Ramos (cell line): ENCODE measurements at regions not wholly inside any gene's neighbourhood (a gene's known extent, or its start where the extent isn't known, plus 50 kb on each side); places are given as distances from the start of the nearest gene placed in this dataset.
"Not testable (repeated sequence)": the region's sequence is repeated elsewhere in the genome, so short reads cannot be mapped to it uniquely, and the experiment has no call there.

Experiments used
- in situ Hi-C: fragments of 300-500 bp; cut with MboI; formaldehyde crosslinking; loops from one replicate; pipeline ENCODE4 v1.14.3; 2022; ENCODE audit warnings: low sequenced_read_pairs; ENCODE audit not compliant: unreplicated experiment

DNA sequence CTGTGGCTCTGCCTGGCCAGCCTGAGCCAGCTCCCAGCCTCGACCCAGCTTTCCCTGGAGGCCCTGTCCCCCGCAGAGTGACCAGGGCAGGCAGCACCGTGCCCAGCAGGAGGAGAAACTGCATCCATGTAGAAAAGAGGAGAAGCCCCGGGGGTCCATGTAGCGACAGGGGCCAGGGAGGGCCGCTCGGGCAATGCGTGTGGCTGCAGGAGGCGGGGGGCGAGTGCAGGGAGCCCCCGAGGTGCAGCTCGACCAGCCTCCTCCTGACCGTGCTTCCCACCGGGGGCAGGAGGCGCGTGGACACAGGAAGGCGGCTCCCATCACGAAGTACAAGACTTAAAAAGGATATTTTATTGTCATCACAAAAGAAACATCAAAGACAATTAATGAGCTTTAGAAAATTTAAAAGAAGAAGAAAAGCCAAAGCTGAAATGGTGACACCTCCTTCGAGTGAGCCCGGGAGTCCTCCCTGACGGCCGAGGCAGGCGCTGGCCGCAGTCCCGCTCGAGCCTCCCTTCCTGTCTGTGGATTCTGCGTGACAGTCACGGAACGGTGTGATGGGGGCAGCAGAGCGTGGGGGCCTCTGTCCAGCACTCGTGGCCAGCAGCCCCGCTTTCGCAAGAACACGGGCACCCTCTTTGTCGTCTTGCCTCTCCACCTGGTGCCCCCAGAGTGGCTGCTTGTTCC, 93.9 kb downstream of the TMEM121 start:
- in situ Hi-C loops = not testable (repeated sequence)

GRCh38 chr14:105620865-105621471, 94.6 kb downstream of the TMEM121 start:
- in situ Hi-C loops = not testable (repeated sequence)

DNA sequence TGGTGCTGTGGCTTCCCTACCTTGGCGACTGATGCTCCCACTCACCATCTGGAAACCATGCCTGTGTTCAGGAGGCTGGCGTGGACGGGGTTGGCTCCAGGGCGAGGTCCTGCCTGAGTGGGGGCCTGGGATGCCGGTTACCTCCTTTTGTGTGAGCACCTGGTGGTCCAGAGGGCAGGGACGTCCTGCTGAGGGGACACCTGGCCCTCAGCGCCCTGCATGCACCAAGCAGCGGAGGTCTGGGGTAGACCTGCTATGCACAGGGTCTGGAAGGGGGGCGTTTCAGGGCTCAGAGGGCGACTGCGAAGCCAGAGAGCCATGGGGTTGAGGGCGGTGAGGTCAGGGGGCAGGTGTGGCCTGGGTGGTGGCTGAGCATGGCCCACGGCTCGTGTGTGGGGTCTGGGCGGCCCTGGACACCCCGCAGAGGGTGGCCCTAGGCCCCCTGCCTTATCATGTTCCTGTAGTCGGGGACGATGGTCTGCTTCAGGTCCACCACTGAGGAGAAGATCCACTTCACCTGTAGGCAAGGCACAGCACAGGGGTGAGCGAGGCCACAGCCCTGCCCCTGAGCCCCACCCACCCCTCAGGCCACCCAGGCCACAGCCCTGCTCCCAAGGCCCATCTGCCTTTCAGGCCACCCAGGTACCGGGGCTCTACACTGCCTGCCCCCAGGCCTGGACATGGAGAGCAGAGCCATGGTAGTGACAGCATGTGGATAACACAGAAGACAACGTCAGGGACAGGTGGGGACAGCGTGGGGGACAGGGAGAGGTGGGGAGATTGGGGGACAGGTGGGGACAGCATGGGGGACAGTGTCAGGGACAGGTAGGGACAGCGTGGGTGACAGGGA, 95.3 kb downstream of the TMEM121 start:
- in situ Hi-C loops = not testable (repeated sequence)

GRCh38 chr14:105622329-105622955, 96.1 kb downstream of the TMEM121 start:
- in situ Hi-C loops = no loop called here

- in situ Hi-C loops = not testable (repeated sequence)
Observed at GRCh38 chr14:105623178-105623577, 96.8 kb downstream of the TMEM121 start.

DNA sequence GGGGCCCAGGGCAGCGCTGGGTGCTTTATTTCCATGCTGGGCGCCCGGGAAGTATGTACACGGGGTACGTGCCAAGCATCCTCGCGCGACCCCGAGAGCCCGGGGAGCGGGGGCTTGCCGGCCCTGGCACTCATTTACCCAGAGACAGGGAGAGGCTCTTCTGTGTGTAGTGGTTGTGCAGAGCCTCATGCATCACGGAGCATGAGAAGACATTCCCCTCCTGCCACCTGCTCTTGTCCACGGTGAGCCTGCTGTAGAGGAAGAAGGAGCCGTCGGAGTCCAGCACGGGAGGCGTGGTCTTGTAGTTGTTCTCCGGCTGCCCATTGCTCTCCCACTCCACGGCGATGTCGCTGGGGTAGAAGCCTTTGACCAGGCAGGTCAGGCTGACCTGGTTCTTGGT, 98.0 kb downstream of the TMEM121 start:
- in situ Hi-C loops = not testable (repeated sequence)

- in situ Hi-C loops = not testable (repeated sequence)
Observed at GRCh38 chr14:105624749-105625434, 98.5 kb downstream of the TMEM121 start.

GRCh38 chr14:105625448-105625847, 99.1 kb downstream of the TMEM121 start:
- in situ Hi-C loops = not testable (repeated sequence)

- in situ Hi-C loops = not testable (repeated sequence)
Observed at GRCh38 chr14:105626111-105626510, 99.7 kb downstream of the TMEM121 start.

GRCh38 chr14:105626651-105627050, 100.3 kb downstream of the TMEM121 start:
- in situ Hi-C loops = not testable (repeated sequence)

DNA sequence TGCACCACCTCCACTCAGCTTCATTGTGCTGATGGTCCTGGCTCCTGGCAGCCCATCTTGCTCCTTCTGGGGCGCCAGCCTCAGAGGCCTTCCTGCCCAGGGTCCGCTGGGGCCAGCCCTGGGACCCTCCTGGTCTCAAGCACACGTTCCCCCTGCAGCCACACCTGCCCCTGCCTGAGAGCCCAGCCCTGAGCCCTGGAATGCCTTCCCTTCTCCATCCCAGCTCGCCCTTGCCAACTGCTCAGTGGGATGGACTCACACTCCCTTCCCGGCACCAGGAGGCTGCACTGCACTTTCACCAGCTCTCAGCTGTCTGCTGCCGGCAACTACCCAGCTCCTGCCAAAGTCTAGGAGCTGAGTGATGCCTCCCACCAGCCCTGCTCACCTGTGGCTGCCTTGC, 100.9 kb downstream of the TMEM121 start:
- in situ Hi-C loops = not testable (repeated sequence)

- in situ Hi-C loops = no loop called here
Observed at GRCh38 chr14:105627701-105628100, 101.3 kb downstream of the TMEM121 start.

DNA sequence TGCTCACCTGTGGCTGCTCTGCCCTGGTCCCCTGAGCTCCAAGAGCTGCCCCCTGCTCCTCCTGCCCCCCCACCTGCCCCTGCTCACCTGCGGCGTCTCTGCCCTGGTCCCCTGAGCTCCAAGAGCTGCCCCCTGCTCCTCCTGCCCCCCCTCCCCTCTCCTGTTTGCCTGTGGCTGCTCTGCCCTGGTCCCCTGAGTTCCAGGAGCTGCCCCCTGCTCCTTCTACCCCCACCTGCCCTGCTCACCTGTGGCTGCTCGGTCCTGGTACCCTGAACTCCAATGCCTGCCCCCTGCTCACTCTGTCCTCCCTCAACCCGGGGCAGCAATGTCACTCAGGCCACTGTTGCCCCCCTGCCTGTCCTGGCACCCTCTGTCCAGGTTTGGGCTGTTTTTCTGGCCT, 101.7 kb downstream of the TMEM121 start:
- in situ Hi-C loops = not testable (repeated sequence)

GRCh38 chr14:105628531-105629067, 102.2 kb downstream of the TMEM121 start:
- in situ Hi-C loops = not testable (repeated sequence)

GRCh38 chr14:105629091-105629885, 102.9 kb downstream of the TMEM121 start:
- in situ Hi-C loops = not testable (repeated sequence)

- in situ Hi-C loops = no loop called here
Observed at GRCh38 chr14:105629886-105630215, 103.5 kb downstream of the TMEM121 start.

- in situ Hi-C loops = not testable (repeated sequence)
Observed at GRCh38 chr14:105630293-105630934, 104.0 kb downstream of the TMEM121 start.

GRCh38 chr14:105630935-105631779, 104.8 kb downstream of the TMEM121 start:
- in situ Hi-C loops = not testable (repeated sequence)
